IPS-NIHi11 (cell line): ENCODE measurements at regions not wholly inside any gene's neighbourhood (a gene's known extent, or its start where the extent isn't known, plus 50 kb on each side); places are given as distances from the start of the nearest gene placed in this dataset.
A peak's percentile ranks its signal among the peaks of the same experiment; 100 is the strongest.
"Not testable (repeated sequence)": the region's sequence is repeated elsewhere in the genome, so short reads cannot be mapped to it uniquely, and the experiment has no call there.

Experiments used
- DNase-seq: peaks from one replicate; pipeline ENCODE4 v3.0.0; 2012; ENCODE audit warnings: mixed read lengths, low spot score

GRCh38 chr18:75854174-75854573 lies 426.7 kb upstream of the SMIM21 start:
- peak; percentile 49 for DNase-seq

- no peak for DNase-seq
Measured at GRCh38 chr18:75846321-75846720, 418.8 kb upstream of the SMIM21 start.

- DNase-seq: no peak
Measured at GRCh38 chr18:75845413-75845812, 417.9 kb upstream of the SMIM21 start.

- no peak for DNase-seq
Measured at GRCh38 chr18:75844146-75844545, 416.6 kb upstream of the SMIM21 start.

DNA sequence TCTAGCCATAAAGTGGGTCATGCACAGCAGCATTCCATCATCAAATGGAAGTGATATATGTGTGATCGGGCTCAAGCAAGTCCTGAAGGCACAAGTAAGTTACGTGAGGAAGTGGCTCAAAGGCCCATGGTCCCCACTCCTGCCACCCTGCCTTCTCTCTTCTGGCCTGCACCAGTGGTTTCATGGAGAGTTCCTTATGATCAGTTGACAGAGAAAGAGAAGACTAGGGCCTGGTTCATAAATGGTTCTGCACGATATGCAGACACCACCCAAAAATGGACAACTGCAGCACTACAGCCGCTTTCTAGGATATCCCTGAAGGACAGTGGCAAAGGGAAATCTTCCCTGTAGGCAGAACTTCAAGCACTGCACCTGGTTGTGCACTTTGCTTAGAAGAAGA lies 412.6 kb upstream of the SMIM21 start:
- no peak for DNase-seq

DNA sequence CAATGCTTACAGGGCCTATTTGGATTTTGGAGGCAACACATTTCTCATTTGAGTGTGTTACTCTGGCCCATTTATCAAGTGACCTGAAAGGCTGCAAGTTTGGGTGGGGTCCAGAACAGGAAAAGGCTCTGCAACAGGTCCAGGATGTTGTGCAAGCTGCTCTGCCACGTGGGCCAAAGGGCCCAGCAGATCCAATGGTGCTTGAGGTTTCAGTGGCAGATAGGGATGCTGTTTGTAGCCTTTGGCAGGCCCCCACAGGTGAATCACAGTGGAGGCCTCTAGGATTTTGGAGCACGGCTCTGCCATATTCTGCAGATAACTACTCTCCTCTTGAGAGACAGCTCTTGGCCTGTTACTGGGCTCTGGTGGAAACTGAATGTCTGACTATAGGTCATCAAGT lies 412.2 kb upstream of the SMIM21 start:
- DNase-seq: not testable (repeated sequence)

- DNase-seq: no peak
Measured at GRCh38 chr18:75839041-75839440, 411.5 kb upstream of the SMIM21 start.

DNA sequence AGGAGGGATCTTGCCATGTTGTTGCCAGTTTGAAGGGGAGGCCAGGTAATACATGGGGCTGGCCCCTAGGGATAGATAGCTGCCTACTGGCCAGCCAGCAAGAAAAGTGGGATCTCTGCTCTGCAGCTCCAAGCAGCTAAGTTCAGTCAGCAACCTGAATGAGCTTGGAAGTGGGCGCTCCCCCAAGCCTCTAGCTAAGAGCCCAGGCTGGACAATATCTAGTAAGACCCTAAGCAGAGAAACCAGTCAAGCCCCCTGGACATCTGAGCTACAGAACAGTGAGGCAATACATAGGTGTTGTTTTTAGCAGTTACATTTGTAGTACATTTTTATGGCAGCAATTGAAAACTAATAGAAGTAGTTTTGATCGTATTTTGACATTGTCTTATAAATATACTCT lies 409.8 kb upstream of the SMIM21 start:
- no peak for DNase-seq

DNA sequence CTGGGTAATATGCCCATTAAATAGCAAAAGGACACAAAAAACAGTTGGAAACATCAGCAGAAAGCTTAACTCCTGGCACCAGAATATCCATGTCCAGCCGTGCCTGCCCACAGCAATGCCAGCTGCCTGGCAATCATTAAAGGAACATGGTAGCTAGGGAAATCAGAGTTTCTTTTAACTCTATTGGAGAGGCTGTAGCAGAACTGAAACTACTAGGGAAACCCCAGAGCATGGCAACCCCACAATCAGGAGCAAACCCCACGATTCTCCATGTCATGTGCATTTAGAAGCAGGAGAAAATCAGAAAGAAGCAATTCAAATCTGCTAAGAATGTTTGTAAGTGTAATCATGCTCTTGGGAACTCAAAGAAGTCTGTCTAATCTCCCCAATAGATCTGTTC lies 409.0 kb upstream of the SMIM21 start:
- no peak for DNase-seq

GRCh38 chr18:75831960-75832359 lies 404.5 kb upstream of the SMIM21 start:
- no peak for DNase-seq

DNA sequence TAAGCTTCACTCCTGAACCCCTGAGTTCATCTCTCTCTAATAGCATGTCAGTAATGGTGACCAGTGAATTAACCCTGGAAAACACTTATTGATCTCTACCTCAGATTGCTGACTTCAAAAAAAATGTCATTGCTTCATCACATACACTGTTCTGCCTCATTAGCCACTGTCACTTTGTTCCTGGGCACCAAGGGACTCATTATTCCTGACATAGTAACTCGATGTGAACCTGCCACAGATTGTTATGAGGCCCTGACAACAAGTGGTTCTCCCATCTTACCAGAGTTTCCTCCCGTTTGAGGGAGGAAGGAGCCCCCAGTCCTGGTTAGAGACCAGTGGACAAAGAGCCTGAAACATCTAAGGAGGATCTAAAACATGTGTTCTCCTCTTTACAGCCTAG lies 403.3 kb upstream of the SMIM21 start:
- DNase-seq: no peak

- no peak for DNase-seq
Measured at GRCh38 chr18:75829091-75829490, 401.6 kb upstream of the SMIM21 start.

GRCh38 chr18:75828379-75828778 lies 400.9 kb upstream of the SMIM21 start:
- DNase-seq: no peak

DNA sequence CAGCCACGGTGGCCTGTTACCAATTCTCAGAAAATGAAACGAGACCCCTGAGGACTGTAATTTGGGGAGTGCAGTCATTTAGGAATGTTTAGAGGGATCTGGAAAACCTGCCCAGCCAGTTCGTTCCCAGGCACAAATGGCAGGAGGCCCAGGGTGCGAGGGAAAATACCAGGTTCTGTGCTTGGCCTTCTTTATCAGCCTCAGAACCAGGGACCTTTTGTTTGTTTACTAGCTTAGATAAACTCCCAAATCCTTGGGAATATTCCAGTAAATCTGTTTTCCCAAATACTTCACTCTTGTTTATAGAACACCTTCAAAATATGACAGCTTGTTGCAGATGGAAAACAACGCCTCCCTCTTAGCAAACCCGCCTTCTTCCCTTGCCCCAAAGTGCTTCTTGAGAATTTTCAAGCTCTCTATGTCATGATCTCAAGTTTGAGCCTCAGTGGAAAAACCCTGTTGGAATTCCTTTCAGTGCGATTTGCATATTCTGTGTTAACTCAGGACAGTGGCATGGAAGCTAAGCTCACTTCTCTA lies 400.3 kb upstream of the SMIM21 start:
- DNase-seq: peak; percentile 52

DNA sequence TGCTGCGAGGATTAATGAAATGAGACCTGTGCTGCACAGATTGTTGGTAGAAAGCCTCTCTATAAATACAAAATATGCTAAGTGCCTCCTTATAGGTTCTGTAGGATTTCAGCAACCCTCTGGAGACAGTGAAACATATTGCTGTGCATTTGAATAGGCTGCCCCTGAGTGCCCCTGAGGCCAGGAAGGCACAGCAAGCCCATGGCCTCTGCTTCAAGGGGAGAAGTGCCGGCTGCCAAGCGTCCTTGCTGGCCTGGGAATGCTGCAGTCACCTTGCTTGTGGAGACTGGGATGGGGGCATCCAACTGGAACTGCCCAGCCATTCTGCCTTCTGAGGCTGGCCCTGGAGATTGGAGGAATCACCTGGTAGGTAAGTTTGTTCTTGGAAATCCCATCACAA lies 397.2 kb upstream of the SMIM21 start:
- DNase-seq: no peak

DNA sequence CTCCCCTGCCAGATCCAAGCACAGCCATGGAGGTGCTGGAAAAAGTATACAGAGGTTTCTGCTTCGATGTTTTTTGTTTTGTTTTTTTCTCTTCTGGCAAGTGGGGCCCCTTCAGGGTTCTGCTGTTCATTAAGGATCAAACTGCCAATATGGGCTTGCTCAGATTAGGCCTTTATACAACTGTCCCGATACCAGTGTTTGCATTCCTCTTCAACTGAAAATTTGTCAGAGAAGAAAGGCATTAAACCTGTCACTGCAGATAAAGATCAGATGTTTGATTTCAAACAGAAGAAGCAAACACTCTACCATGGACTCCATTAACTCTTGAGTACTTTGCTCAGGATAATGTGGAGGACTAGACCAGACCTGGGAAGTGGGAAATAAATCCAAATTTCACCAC lies 396.0 kb upstream of the SMIM21 start:
- no peak for DNase-seq

DNA sequence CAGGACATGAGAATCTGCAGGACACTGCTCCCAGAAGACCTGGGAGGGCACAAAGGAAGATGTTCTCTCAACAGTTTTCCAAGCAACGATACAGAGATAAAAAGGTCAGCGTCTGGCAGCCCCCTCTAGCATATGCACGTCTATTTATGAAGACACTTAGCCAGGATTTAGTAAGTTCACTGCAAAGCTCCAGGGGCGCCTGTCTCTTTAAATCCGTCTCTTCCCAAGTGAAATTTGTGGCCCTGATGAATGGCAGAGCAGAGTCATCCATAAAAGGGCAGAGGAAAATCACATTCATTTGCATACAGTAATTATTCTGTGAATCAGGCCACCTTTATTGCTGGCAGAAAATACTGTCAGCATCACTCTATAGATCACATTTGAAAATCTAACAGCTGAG lies 390.9 kb upstream of the SMIM21 start:
- DNase-seq: no peak

- no peak for DNase-seq
Measured at GRCh38 chr18:75815767-75816166, 388.3 kb upstream of the SMIM21 start.

DNA sequence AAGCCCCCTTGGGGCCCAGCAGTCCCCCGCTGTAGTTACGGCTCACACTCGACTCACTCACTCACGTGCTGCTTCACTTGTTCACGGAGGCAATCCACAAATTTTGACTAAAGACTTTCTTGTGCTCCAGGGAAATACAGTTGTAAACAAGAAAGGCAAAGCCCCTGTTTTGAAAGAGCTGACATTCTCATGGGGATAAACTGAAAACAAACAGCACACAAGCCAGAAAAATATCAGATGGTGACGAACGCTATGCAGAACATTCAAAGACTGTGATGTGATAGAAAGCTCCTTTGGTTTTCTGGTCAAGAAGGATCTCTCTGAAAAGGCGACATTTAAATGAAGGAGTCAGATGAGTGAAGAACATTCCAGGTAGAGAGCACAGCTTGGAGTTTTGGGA lies 385.3 kb upstream of the SMIM21 start:
- DNase-seq: no peak

GRCh38 chr18:75810961-75811551 lies 383.6 kb upstream of the SMIM21 start:
- no peak for DNase-seq

DNA sequence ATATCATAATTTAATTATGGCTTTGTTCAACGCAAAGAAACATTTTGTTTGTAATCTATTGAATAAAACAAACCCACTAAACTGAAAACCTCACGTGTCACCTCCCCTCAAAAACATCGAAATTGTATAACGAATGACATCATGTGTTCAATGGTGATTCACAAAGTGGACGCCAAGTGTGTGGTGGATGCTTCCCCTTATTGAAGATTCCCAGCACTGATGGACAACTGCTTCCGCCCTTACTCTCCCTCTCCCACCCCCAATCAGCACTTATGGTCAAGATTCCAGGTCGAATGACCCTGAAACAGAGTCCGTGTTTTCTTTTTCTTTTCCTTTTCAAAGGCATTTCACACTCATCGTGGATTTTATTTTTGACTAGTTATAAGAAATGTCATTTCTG lies 383.0 kb upstream of the SMIM21 start:
- DNase-seq: no peak

DNA sequence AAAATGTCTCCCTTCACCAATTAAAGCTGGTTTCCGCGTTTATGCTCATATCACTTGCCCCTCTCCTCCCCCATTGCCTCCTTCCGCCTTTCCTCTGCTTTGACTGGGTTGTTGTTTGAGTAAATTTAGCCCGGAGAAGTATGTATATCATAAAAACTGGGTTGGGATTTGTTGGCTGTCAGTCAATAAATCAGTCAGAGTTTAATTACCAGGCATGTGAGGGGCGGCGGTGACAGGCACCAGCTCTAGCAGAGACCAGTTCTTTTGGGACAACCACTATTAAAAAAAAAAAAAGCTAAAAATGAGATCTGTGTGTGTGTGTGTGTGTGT lies 382.4 kb upstream of the SMIM21 start:
- DNase-seq: no peak

DNA sequence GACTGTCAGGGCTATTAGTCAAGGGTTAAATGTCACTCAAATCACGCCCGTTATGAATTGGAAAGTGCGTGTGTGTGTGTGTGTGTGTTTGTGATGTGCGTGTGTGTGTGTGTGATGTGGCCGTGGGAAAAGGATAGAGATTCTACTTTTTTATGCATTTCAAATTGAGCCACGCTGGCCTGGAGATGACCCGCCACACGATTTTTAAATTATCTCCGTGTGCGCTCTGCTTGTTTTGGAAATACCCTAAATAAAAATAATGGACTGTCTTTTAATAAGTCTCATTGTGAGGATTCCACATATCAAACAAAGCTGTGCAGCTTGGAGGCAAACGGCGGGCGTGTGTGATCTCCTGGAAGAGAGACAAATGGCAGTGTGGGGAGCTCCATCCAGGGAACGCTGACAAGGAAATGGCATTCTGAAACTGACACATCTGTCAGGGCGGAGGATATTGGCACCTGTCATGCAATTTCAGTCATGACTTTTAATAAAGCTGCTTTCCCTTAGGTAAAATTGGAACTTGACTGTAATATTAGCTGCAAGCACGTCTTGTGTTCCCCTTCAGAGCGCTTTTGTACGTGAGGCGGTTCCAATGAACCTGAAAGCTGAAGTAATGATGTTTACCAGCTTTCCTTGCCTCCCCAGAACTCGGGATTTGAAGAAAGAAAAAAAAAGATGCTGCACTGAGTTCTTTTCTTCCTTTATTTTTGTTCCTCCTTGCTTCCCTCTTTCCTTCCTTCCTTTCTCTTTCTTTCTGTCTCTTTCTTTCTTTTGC lies 381.8 kb upstream of the SMIM21 start:
- no peak for DNase-seq

DNA sequence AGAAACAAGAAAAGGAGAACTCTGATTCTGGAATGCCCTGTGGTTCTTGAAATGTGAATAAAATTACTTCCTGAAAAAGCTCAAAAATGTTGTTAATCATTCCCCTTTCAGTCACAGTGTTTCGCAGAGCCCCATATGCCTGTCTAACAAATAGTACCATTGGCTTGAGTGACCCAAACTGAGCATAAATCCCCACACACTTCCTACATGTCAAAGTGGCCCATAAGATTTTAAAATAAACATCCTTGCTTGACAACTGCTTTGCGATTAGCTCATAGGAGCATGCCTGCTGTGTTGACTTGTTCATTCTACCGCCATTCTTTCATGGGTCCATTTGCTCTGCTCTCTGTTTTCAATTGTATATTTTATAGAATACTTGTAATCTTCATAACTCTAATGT lies 377.8 kb upstream of the SMIM21 start:
- DNase-seq: no peak
